Glutamatergic neuron (in vitro differentiated cells): ENCODE measurements at regions not wholly inside any gene's neighbourhood (a gene's known extent, or its start where the extent isn't known, plus 50 kb on each side); places are given as distances from the start of the nearest gene placed in this dataset.

Experiments used
- DNase-seq: peaks from one replicate; pipeline ENCODE4 v3.0.0; 2022
- H3K27ac Mint-ChIP-seq: one replicate; pipeline ENCODE4 v1.8.0; 2020; ENCODE audit warnings: mild to moderate bottlenecking, mixed read lengths, inconsistent platforms; ENCODE audit not compliant: unreplicated experiment
- H3K27me3 Mint-ChIP-seq: one replicate; pipeline ENCODE4 v1.8.0; 2020; ENCODE audit warnings: mild to moderate bottlenecking, moderate library complexity, mixed read lengths, inconsistent platforms; ENCODE audit not compliant: unreplicated experiment
- H3K36me3 Mint-ChIP-seq: one replicate; pipeline ENCODE4 v1.8.0; 2020; ENCODE audit warnings: mild to moderate bottlenecking, mixed read lengths, inconsistent platforms; ENCODE audit not compliant: unreplicated experiment
- H3K4me1 Mint-ChIP-seq: one replicate; pipeline ENCODE4 v1.8.0; 2020; ENCODE audit warnings: mild to moderate bottlenecking, low read depth, mixed read lengths, inconsistent platforms; ENCODE audit not compliant: unreplicated experiment
- H3K4me3 Mint-ChIP-seq: one replicate; pipeline ENCODE4 v1.8.0; 2020; ENCODE audit warnings: mild to moderate bottlenecking, mixed read lengths, inconsistent platforms; ENCODE audit not compliant: unreplicated experiment
- H3K9me3 Mint-ChIP-seq: one replicate; pipeline ENCODE4 v1.8.0; 2020; ENCODE audit warnings: mild to moderate bottlenecking, moderate library complexity, mixed read lengths, inconsistent platforms; ENCODE audit not compliant: unreplicated experiment
- CTCF ChIP-seq: fragments of 200-600 bp; sonication (generic); IDR thresholded peaks from one replicate; pipeline ENCODE4 v1.5.0; 2021; ENCODE audit not compliant: partially characterized antibody, unreplicated experiment

- Mint-ChIP-seq H3K4me1 (peaks cover 2% of the 10 kb centered on the region), H3K9me3 (no peaks in the 10 kb centered on the region), H3K36me3 (no peaks in the 10 kb centered on the region), H3K4me3 (no peak overlapping the region), H3K27ac (no peak overlapping the region), H3K27me3 (no peaks in the 10 kb centered on the region)
- no peak for TF ChIP-seq CTCF
- DNase-seq, result no peak
Observed at GRCh38 chr5:28703651-28704260, 1665.4 kb upstream of the CDH9 start.

GRCh38 chr5:28691526-28691925, 1653.1 kb upstream of the CDH9 start:
- H3K36me3 Mint-ChIP-seq, result no peaks in the 10 kb centered on the region
- no peaks in the 10 kb centered on the region for H3K9me3 Mint-ChIP-seq
- no peak overlapping the region for H3K27ac Mint-ChIP-seq
- no peak overlapping the region for H3K4me3 Mint-ChIP-seq
- H3K27me3 Mint-ChIP-seq, result no peaks in the 10 kb centered on the region
- no peak for TF ChIP-seq CTCF
- no peak for DNase-seq
- H3K4me1 Mint-ChIP-seq, result no peaks in the 10 kb centered on the region

GRCh38 chr5:28685794-28686193, 1647.4 kb upstream of the CDH9 start:
- no peaks in the 10 kb centered on the region for H3K27me3 Mint-ChIP-seq
- no peak for DNase-seq

GRCh38 chr5:28678899-28679298, 1640.5 kb upstream of the CDH9 start:
- no peak for DNase-seq
- H3K27ac Mint-ChIP-seq, result no peak overlapping the region
- H3K4me1 Mint-ChIP-seq, result peaks cover 8% of the 10 kb centered on the region
- H3K36me3 Mint-ChIP-seq, result peaks cover 4% of the 10 kb centered on the region
- no peaks in the 10 kb centered on the region for H3K27me3 Mint-ChIP-seq
- no peaks in the 10 kb centered on the region for H3K9me3 Mint-ChIP-seq
- no peak for TF ChIP-seq CTCF
- no peak overlapping the region for H3K4me3 Mint-ChIP-seq

More at GRCh38 chr5:28685794-28686193, 1647.4 kb upstream of the CDH9 start:
- Mint-ChIP-seq H3K36me3 (no peaks in the 10 kb centered on the region), H3K4me3 (no peak overlapping the region), H3K27ac (no peak overlapping the region), H3K4me1 (peaks cover 2% of the 10 kb centered on the region), H3K9me3 (no peaks in the 10 kb centered on the region)
- no peak for TF ChIP-seq CTCF

GRCh38 chr5:28666110-28666509, 1627.7 kb upstream of the CDH9 start:
- H3K4me3 Mint-ChIP-seq, result no peak overlapping the region
- no peak overlapping the region for H3K27ac Mint-ChIP-seq
- peaks cover 6% of the 10 kb centered on the region for H3K36me3 Mint-ChIP-seq
- H3K27me3 Mint-ChIP-seq, result peaks cover 2% of the 10 kb centered on the region
- no peak for TF ChIP-seq CTCF
- H3K9me3 Mint-ChIP-seq, result peaks cover 6% of the 10 kb centered on the region
- no peaks in the 10 kb centered on the region for H3K4me1 Mint-ChIP-seq
- DNase-seq, result no peak
